ENCODE measurements at regions not wholly inside any gene's neighbourhood (a gene's known extent, or its start where the extent isn't known, plus 50 kb on each side); places are given as distances from the start of the nearest gene placed in this dataset.

GRCh38 chr5:84549054-84549453 lies 164.4 kb upstream of the EDIL3 start:
- TF ChIP-seq POLR2AphosphoS5 (IDR thresholded peaks at IDR 0.05) (no peak), CTCF (IDR thresholded peaks at IDR 0.05) (no peak), EP300 (IDR thresholded peaks at IDR 0.05) (no peak)

All from esophagus muscularis mucosa (tissue), 4 donors.